Mesenchymal stem cell (in vitro differentiated cells and primary cell): ENCODE measurements at regions not wholly inside any gene's neighbourhood (a gene's known extent, or its start where the extent isn't known, plus 50 kb on each side); places are given as distances from the start of the nearest gene placed in this dataset.

Experiments
- DNase-seq: peaks from one replicate; pipeline ENCODE4 v3.0.0-alpha.2; 2013
- H2AFZ ChIP-seq: one replicate; pipeline ENCODE4 v1.6.1; 2013; ENCODE audit warnings: low read depth, mild to moderate bottlenecking, control low read depth, inconsistent platforms, low read length, moderate library complexity
- H2AK5ac ChIP-seq: 2 replicates; pipeline ENCODE4 v1.6.1; 2013; ENCODE audit warnings: low read length, moderate library complexity, mild to moderate bottlenecking, inconsistent platforms; ENCODE audit not compliant: severe bottlenecking
- H2BK120ac ChIP-seq: one replicate; pipeline ENCODE4 v1.6.1; 2013; ENCODE audit warnings: low read depth, mild to moderate bottlenecking, inconsistent platforms, low read length, moderate library complexity
- H2BK12ac ChIP-seq, 2 experiments: one replicate each; pipeline ENCODE4 v1.6.1; 2013; ENCODE audit warnings: inconsistent platforms in 2 of 2, low read length in 2 of 2, mild to moderate bottlenecking in 2 of 2, moderate library complexity in 2 of 2, control low read depth in 1 of 2
- H2BK15ac ChIP-seq: one replicate; pipeline ENCODE4 v1.6.1; 2013; ENCODE audit warnings: mild to moderate bottlenecking, low read depth, inconsistent platforms; ENCODE audit not compliant: poor library complexity, severe bottlenecking
- H2BK5ac ChIP-seq: 2 replicates; pipeline ENCODE4 v1.6.1; 2013; ENCODE audit warnings: low read depth, mild to moderate bottlenecking, low read length, control low read depth, inconsistent platforms; ENCODE audit not compliant: poor library complexity, severe bottlenecking
- H3K14ac ChIP-seq, 2 experiments: one replicate each; pipeline ENCODE4 v1.6.1; 2013; ENCODE audit warnings: inconsistent platforms in 2 of 2, low read length in 2 of 2, control low read depth in 1 of 2, mild to moderate bottlenecking in 1 of 2, moderate library complexity in 1 of 2
- H3K18ac ChIP-seq, 2 experiments: one replicate each; pipeline ENCODE4 v1.6.1; 2013; ENCODE audit warnings: inconsistent platforms in 2 of 2, low read length in 2 of 2, control low read depth in 1 of 2, low read depth in 1 of 2, mild to moderate bottlenecking in 1 of 2
- H3K23ac ChIP-seq, 2 experiments: one replicate each; pipeline ENCODE4 v1.6.1; 2013; ENCODE audit warnings: inconsistent platforms in 2 of 2, low read length in 2 of 2, mild to moderate bottlenecking in 2 of 2, moderate library complexity in 2 of 2, control low read depth in 1 of 2
- H3K27ac ChIP-seq: 2 replicates; pipeline ENCODE4 v1.5.1; 2013; ENCODE audit warnings: mild to moderate bottlenecking, moderate library complexity, low read length, control low read depth, inconsistent platforms; ENCODE audit not compliant: poor library complexity, severe bottlenecking
- H3K27me3 ChIP-seq, 2 experiments: 2 replicates each; pipeline versions ENCODE4 v1.6.1 to v1.7.0; 2013; ENCODE audit warnings: low read length in 2 of 2, mild to moderate bottlenecking in 2 of 2, moderate library complexity in 2 of 2, control low read depth in 1 of 2, inconsistent platforms in 1 of 2; ENCODE audit not compliant: control insufficient read depth in 1 of 2, insufficient read depth in 1 of 2
- H3K36me3 ChIP-seq, 2 experiments: 2 replicates each; pipeline versions ENCODE4 v1.6.1 to v1.7.0; 2013; ENCODE audit warnings: low read length in 2 of 2, control low read depth in 1 of 2, inconsistent platforms in 1 of 2, low read depth in 1 of 2, mild to moderate bottlenecking in 1 of 2; ENCODE audit not compliant: insufficient read depth in 2 of 2, control insufficient read depth in 1 of 2
- H3K4ac ChIP-seq, 2 experiments: one replicate each; pipeline ENCODE4 v1.6.1; 2013; ENCODE audit warnings: inconsistent platforms in 2 of 2, low read length in 2 of 2, mild to moderate bottlenecking in 2 of 2, moderate library complexity in 2 of 2, control low read depth in 1 of 2, low read depth in 1 of 2
- H3K4me1 ChIP-seq: 2 replicates; pipeline ENCODE4 v1.6.1; 2013; ENCODE audit warnings: low read depth, low read length, control low read depth; ENCODE audit not compliant: control insufficient read depth, insufficient read depth
- H3K4me2 ChIP-seq: 2 replicates; pipeline ENCODE4 v1.6.1; 2013; ENCODE audit warnings: low read length, mild to moderate bottlenecking, inconsistent platforms; ENCODE audit not compliant: poor library complexity, severe bottlenecking
- H3K4me3 ChIP-seq, 2 experiments: 2 replicates each; pipeline versions ENCODE4 v1.5.1 to v1.7.0; 2013; ENCODE audit warnings: low read length in 2 of 2, mild to moderate bottlenecking in 2 of 2, control low read depth in 1 of 2, low read depth in 1 of 2; ENCODE audit not compliant: insufficient read depth in 1 of 2
- H3K79me1 ChIP-seq: replicated peaks from 2 replicates; pipeline ENCODE4 v1.6.1; 2013; ENCODE audit warnings: mild to moderate bottlenecking, control low read depth, low read length, inconsistent platforms; ENCODE audit not compliant: poor library complexity, severe bottlenecking
- H3K9ac ChIP-seq: 2 replicates; pipeline ENCODE4 v1.7.0; 2013; ENCODE audit warnings: mild to moderate bottlenecking, low read length, moderate library complexity
- H3K9me3 ChIP-seq: 2 replicates; pipeline ENCODE4 v1.7.0; 2013; ENCODE audit warnings: mild to moderate bottlenecking, low read length; ENCODE audit not compliant: control insufficient read depth
- H4K8ac ChIP-seq: one replicate; pipeline ENCODE4 v1.6.1; 2013; ENCODE audit warnings: inconsistent platforms, mild to moderate bottlenecking, low read length, moderate library complexity
- H4K91ac ChIP-seq: one replicate; pipeline ENCODE4 v1.6.1; 2013; ENCODE audit warnings: mild to moderate bottlenecking, low read length, inconsistent platforms
- WGBS: methylation state at CpG from one replicate; pipeline ENCODE4 v1.1.7; 2013; ENCODE audit warnings: mixed read lengths; 5-methylcytosine and 5-hydroxymethylcytosine counted together

- H2BK120ac ChIP-seq = no peak overlapping the region
- H4K91ac ChIP-seq = no peak overlapping the region
- no peak overlapping the region for H3K23ac ChIP-seq
- H3K14ac ChIP-seq = no peak overlapping the region
- H3K9me3 ChIP-seq = no peaks in the 10 kb centered on the region
- no peak overlapping the region for H2BK15ac ChIP-seq
- no peak overlapping the region for H2BK5ac ChIP-seq
- no peak overlapping the region for H2BK12ac ChIP-seq
- H3K79me1 ChIP-seq = no peaks in the 10 kb centered on the region
- no peak overlapping the region for H2AFZ ChIP-seq
- H2AK5ac ChIP-seq = no peak overlapping the region
- no peaks in the 10 kb centered on the region for H3K36me3 ChIP-seq
- H3K4me2 ChIP-seq = no peak overlapping the region
- H3K9ac ChIP-seq = no peak overlapping the region
- H3K4ac ChIP-seq = no peak overlapping the region
- DNase-seq = no peak
- peaks cover 7 to 63% of the 10 kb centered on the region in 2 experiments for H3K27me3 ChIP-seq
- H4K8ac ChIP-seq = no peak overlapping the region
- H3K27ac ChIP-seq = no peak overlapping the region
- H3K4me3 ChIP-seq = no peak overlapping the region
- WGBS = 73% methylated on average over 8 of the region's 8 CpGs
- H3K4me1 ChIP-seq = peaks cover 2% of the 10 kb centered on the region
- H3K18ac ChIP-seq = no peak overlapping the region
Measured at GRCh38 chr1:36560177-36560576, 77.5 kb upstream of the CSF3R start.

- H2AFZ ChIP-seq = no peak overlapping the region
- H3K9me3 ChIP-seq = no peaks in the 10 kb centered on the region
- H2BK15ac ChIP-seq = no peak overlapping the region
- no peak overlapping the region for H3K4me2 ChIP-seq
- H3K27me3 ChIP-seq = peaks cover 19 to 69% of the 10 kb centered on the region in 2 experiments
- H3K23ac ChIP-seq = no peak overlapping the region
- peaks cover 2% of the 10 kb centered on the region for H3K4me1 ChIP-seq
- H3K79me1 ChIP-seq = no peaks in the 10 kb centered on the region
- H3K4me3 ChIP-seq = no peak overlapping the region
- no peak for DNase-seq
- no peak overlapping the region for H3K18ac ChIP-seq
- H2BK120ac ChIP-seq = no peak overlapping the region
- H2BK12ac ChIP-seq = no peak overlapping the region
- no peak overlapping the region for H3K4ac ChIP-seq
- H4K91ac ChIP-seq = no peak overlapping the region
- no peak overlapping the region for H2BK5ac ChIP-seq
- H2AK5ac ChIP-seq = no peak overlapping the region
- no peak overlapping the region for H3K9ac ChIP-seq
- no peaks in the 10 kb centered on the region for H3K36me3 ChIP-seq
- H3K14ac ChIP-seq = no peak overlapping the region
- 79% methylated on average over 8 of the region's 8 CpGs for WGBS
- H3K27ac ChIP-seq = no peak overlapping the region
- H4K8ac ChIP-seq = no peak overlapping the region
Measured at GRCh38 chr1:36559061-36559460, 76.3 kb upstream of the CSF3R start.

GRCh38 chr1:36557041-36558000, 74.6 kb upstream of the CSF3R start:
- no peak overlapping the region for H3K4me2 ChIP-seq
- no peak overlapping the region for H3K14ac ChIP-seq
- no peak overlapping the region for H2BK5ac ChIP-seq
- peaks cover 2% of the 10 kb centered on the region for H3K4me1 ChIP-seq
- no peak for DNase-seq
- H4K91ac ChIP-seq = no peak overlapping the region
- no peak overlapping the region for H3K23ac ChIP-seq
- no peak overlapping the region for H2AFZ ChIP-seq
- H3K36me3 ChIP-seq = no peaks in the 10 kb centered on the region
- H2BK120ac ChIP-seq = no peak overlapping the region
- H3K79me1 ChIP-seq = no peaks in the 10 kb centered on the region
- H3K27me3 ChIP-seq = peaks cover 23 to 80% of the 10 kb centered on the region in 2 experiments
- no peak overlapping the region for H4K8ac ChIP-seq
- H3K18ac ChIP-seq = no peak overlapping the region
- no peak overlapping the region for H3K9ac ChIP-seq
- no peak overlapping the region for H2BK15ac ChIP-seq
- H3K4me3 ChIP-seq = no peak overlapping the region
- no peak overlapping the region for H3K27ac ChIP-seq
- 59% methylated on average over 12 of the region's 14 CpGs for WGBS
- no peaks in the 10 kb centered on the region for H3K9me3 ChIP-seq
- no peak overlapping the region for H2AK5ac ChIP-seq
- H2BK12ac ChIP-seq = no peak overlapping the region
- H3K4ac ChIP-seq = no peak overlapping the region

- Histone ChIP-seq H3K4me2 (no peak overlapping the region), H2BK120ac (no peak overlapping the region), H3K23ac (peak overlapping the region in 1 of 2 experiments; percentile 11), H2BK5ac (no peak overlapping the region), H4K91ac (no peak overlapping the region), H2BK12ac (no peak overlapping the region), H3K4me1 (peaks cover under 1% of the 10 kb centered on the region), H3K9ac (no peak overlapping the region), H2BK15ac (no peak overlapping the region), H3K27me3 (peaks cover 23 to 78% of the 10 kb centered on the region in 2 experiments), H3K14ac (peak overlapping the region in 1 of 2 experiments; percentile 51), H3K4ac (no peak overlapping the region), H4K8ac (no peak overlapping the region), H2AK5ac (no peak overlapping the region), H3K4me3 (no peak overlapping the region), H3K9me3 (no peaks in the 10 kb centered on the region), H3K18ac (no peak overlapping the region), H3K79me1 (no peaks in the 10 kb centered on the region), H3K27ac (no peak overlapping the region), H2AFZ (no peak overlapping the region), H3K36me3 (no peaks in the 10 kb centered on the region)
- no peak for DNase-seq
- WGBS = 88% methylated on average over 5 of the region's 5 CpGs
Measured at GRCh38 chr1:36555041-36555440, 72.3 kb upstream of the CSF3R start.
